ENCODE measurements at regions not wholly inside any gene's neighbourhood (a gene's known extent, or its start where the extent isn't known, plus 50 kb on each side); places are given as distances from the start of the nearest gene placed in this dataset.

DNA sequence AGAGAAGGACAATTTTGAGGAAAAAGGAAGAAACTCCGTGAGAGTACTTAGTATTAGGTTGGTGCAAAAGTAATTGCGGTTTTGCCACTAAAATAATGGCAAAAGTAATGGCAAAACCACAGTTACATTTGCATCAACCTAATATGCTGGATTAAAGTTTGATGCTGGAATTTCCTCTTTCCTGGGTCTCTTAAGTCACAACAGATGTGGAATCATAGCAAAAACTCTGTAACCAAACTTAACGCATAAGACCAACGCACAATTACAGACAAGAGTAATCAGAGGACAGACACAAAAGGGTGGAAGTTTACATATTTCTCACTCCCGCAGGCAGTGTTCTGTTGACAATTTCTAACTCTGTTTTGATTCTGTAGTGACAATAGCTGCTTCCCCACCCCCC lies 182.4 kb downstream of the BACH1 start:
- no peak for FAIRE-seq
- POLR2A ChIA-PET: interaction anchor here (0.6 kb wide), 1 partner anchor 48 kb away, joined by 3 read pairs; no protein-coding TSS in a partner anchor

More for the DNA sequence above, 182.4 kb downstream of the BACH1 start:
- Histone ChIP-seq H3K79me2 (ENCODE audit: control insufficient read depth, insufficient read depth, low read length) (no peaks in the 10 kb centered on the region), H3K36me3 (ENCODE audit: control insufficient read depth, insufficient read depth, low read length) (no peaks in the 10 kb centered on the region), H3K27me3 (ENCODE audit: control insufficient read depth in 2 of 2, insufficient read depth in 2 of 2, low read length in 2 of 2) (no peaks in the 10 kb centered on the region), H3K9me1 (ENCODE audit: control insufficient read depth, insufficient read depth, low read length) (no peaks in the 10 kb centered on the region), H3K4me3 (no peak overlapping the region), H4K20me1 (replicated peaks; ENCODE audit: control insufficient read depth, insufficient read depth, low read length) (no peaks in the 10 kb centered on the region), H3K9me3 (replicated peaks; ENCODE audit: control insufficient read depth, insufficient read depth, low read depth, low read length) (0 out of 2 replicates have a peak, but pooled peaks cover 4% of the 10 kb centered on the region), H3K9ac (ENCODE audit: insufficient read depth in 1 of 2, low read depth in 2 of 2, low read length in 2 of 2) (no peak overlapping the region), H3K4me1 (replicated peaks in 1 of 2; ENCODE audit: control insufficient read depth in 2 of 2, insufficient read depth in 2 of 2, low read length in 2 of 2) (peaks cover 0 to 8% of the 10 kb centered on the region in 2 experiments; a peak in 3 of 5 replicates), H3K27ac (ENCODE audit: extremely low read depth, low read depth, low read length) (no peak overlapping the region), H3K4me2 (ENCODE audit: insufficient read depth, low read length) (no peak overlapping the region), H2AFZ (ENCODE audit: low read depth, low read length) (no peak overlapping the region)
- CTCF ChIA-PET (ENCODE audit: low intra/inter-chr PET ratio): no interaction called here
- BruUV-seq (replicated peaks): no TSS peak
- intact Hi-C loops (cut with micrococcal nuclease): no loop called here
- in situ Hi-C loops (cut with MboI): loop anchor here (5.0 kb wide), 1 partner anchor 366 kb away; no protein-coding TSS in a partner anchor
- DNase-seq (ENCODE audit: extremely low read depth in 1 of 4, low spot score in 3 of 4) (no peak), ATAC-seq (no peak)
- TF ChIP-seq, protein P1, sequence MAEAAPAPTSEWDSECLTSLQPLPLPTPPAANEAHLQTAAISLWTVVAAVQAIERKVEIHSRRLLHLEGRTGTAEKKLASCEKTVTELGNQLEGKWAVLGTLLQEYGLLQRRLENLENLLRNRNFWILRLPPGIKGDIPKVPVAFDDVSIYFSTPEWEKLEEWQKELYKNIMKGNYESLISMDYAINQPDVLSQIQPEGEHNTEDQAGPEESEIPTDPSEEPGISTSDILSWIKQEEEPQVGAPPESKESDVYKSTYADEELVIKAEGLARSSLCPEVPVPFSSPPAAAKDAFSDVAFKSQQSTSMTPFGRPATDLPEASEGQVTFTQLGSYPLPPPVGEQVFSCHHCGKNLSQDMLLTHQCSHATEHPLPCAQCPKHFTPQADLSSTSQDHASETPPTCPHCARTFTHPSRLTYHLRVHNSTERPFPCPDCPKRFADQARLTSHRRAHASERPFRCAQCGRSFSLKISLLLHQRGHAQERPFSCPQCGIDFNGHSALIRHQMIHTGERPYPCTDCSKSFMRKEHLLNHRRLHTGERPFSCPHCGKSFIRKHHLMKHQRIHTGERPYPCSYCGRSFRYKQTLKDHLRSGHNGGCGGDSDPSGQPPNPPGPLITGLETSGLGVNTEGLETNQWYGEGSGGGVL (CRISPR knock-in tag; IDR thresholded peaks at IDR 0.05): no peak
- TF ChIP-seq SNRNP70 (optimal IDR thresholded peaks at IDR 0.05; ENCODE audit: low read depth, low read length) (no peak), KLF10 (CRISPR knock-in tag; IDR thresholded peaks at IDR 0.05) (no peak), ZBTB26 (CRISPR knock-in tag; IDR thresholded peaks at IDR 0.05) (no peak), SAFB2 (IDR thresholded peaks at IDR 0.05; ENCODE audit: borderline replicate concordance, low read depth, low read length, severe bottlenecking) (no peak), ZC3H4 (CRISPR knock-in tag; IDR thresholded peaks at IDR 0.05; ENCODE audit: borderline replicate concordance) (no peak), CREB3 (tag; conservative IDR thresholded peaks at IDR 0.05; ENCODE audit: low read depth) (no peak), LARP7 (IDR thresholded peaks at IDR 0.05) (no peak), SAFB (IDR thresholded peaks at IDR 0.05; ENCODE audit: borderline replicate concordance, low read depth, low read length) (no peak), ZNF24 (IDR thresholded peaks at IDR 0.05) (no peak), RFX7 (CRISPR knock-in tag; IDR thresholded peaks at IDR 0.05) (no peak), ATF6 (CRISPR knock-in tag; IDR thresholded peaks at IDR 0.05) (no peak), HES1 (IDR thresholded peaks at IDR 0.05; ENCODE audit: low read depth) (no peak), ZNF197 (CRISPR knock-in tag; IDR thresholded peaks at IDR 0.05; ENCODE audit: low read depth) (no peak), CHD1 (IDR thresholded peaks at IDR 0.05; ENCODE audit: low read length) (no peak)
- 71% methylated on average over 5 of the region's 5 CpGs for WGBS (ENCODE audit: insufficient coverage, low coverage, missing lambda C conversion rate)
